Nephron (organoid): ENCODE measurements at regions not wholly inside any gene's neighbourhood (a gene's known extent, or its start where the extent isn't known, plus 50 kb on each side); places are given as distances from the start of the nearest gene placed in this dataset.

Experiments used
- H3K27ac Mint-ChIP-seq, 3 experiments: 2 replicates each; pipeline ENCODE4 v1.8.0; 2020; ENCODE audit warnings: mixed read lengths in 3 of 3, mild to moderate bottlenecking in 2 of 3, moderate library complexity in 1 of 3
- H3K27me3 Mint-ChIP-seq: 2 replicates; pipeline ENCODE4 v1.8.0; 2021; ENCODE audit warnings: low read depth, mild to moderate bottlenecking, moderate library complexity, mixed read lengths
- H3K36me3 Mint-ChIP-seq: 2 replicates; pipeline ENCODE4 v1.8.0; 2020; ENCODE audit warnings: low read depth, mixed read lengths
- H3K4me1 Mint-ChIP-seq: 2 replicates; pipeline ENCODE4 v1.8.0; 2020; ENCODE audit warnings: mixed read lengths
- H3K4me3 Mint-ChIP-seq, 3 experiments: 2 replicates each; pipeline ENCODE4 v1.8.0; 2020; ENCODE audit warnings: mild to moderate bottlenecking in 3 of 3, mixed read lengths in 3 of 3, moderate library complexity in 2 of 3
- H3K9me3 Mint-ChIP-seq: 2 replicates; pipeline ENCODE4 v1.8.0; 2020; ENCODE audit warnings: mixed read lengths
- TF ChIP-seq, protein P1 (sequence below), 3 experiments: fragments of 200-600 bp; sonication (generic); IDR thresholded peaks; one replicate each; pipeline ENCODE4 v1.5.0; 2021; ENCODE audit warnings: antibody characterized with exemption in 3 of 3; ENCODE audit not compliant: unreplicated experiment in 3 of 3

DNA sequence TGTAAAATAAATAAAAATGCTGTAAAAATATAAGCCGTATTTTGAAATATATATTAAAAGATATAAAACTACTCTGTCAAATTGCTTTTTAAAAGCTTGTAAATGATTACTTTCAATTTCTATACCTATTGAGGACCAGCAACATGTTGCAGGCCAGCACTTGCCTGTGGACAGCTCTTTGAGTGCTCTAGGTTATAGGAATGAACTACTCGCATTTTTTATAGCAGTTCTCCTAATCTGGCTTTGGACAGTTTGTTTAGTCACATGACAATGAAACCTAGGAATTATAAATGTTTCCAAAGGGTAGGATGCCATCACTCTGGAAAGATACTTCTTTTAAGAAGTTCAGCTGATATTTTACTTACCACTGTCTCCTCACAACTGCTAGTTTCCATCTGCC, 117.7 kb upstream of the PTPRZ1 start:
- H3K4me1 Mint-ChIP-seq: no peaks in the 10 kb centered on the region
- H3K27me3 Mint-ChIP-seq: no peaks in the 10 kb centered on the region
- H3K9me3 Mint-ChIP-seq: no peaks in the 10 kb centered on the region
- H3K4me3 Mint-ChIP-seq: no peak overlapping the region
- H3K36me3 Mint-ChIP-seq: no peaks in the 10 kb centered on the region
- TF ChIP-seq, protein P1, sequence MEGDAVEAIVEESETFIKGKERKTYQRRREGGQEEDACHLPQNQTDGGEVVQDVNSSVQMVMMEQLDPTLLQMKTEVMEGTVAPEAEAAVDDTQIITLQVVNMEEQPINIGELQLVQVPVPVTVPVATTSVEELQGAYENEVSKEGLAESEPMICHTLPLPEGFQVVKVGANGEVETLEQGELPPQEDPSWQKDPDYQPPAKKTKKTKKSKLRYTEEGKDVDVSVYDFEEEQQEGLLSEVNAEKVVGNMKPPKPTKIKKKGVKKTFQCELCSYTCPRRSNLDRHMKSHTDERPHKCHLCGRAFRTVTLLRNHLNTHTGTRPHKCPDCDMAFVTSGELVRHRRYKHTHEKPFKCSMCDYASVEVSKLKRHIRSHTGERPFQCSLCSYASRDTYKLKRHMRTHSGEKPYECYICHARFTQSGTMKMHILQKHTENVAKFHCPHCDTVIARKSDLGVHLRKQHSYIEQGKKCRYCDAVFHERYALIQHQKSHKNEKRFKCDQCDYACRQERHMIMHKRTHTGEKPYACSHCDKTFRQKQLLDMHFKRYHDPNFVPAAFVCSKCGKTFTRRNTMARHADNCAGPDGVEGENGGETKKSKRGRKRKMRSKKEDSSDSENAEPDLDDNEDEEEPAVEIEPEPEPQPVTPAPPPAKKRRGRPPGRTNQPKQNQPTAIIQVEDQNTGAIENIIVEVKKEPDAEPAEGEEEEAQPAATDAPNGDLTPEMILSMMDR (IDR thresholded peaks at IDR 0.05; ENCODE audit: unreplicated experiment in 3 of 3): no peak
- H3K27ac Mint-ChIP-seq: no peak overlapping the region

DNA sequence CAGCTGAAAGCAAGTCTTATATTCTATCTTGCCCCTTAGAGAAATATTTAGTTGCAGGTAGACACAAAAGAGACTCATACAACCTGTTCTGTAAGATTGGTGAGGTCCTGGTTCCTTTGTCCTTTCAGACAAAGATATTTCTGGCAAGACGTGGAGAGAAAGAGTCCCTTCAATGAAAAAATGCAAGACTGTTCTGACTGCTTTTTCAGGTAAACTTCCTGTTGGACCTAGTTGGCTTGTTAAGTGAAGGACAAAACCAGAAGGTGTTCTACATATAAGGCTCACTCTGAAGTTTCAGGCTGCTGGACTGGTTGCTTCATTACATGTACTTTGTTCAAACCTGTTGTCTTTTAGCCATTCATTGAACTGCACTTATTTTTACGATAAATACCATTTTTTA, 119.0 kb upstream of the PTPRZ1 start:
- no peaks in the 10 kb centered on the region for H3K4me1 Mint-ChIP-seq
- H3K27me3 Mint-ChIP-seq: no peaks in the 10 kb centered on the region
- H3K9me3 Mint-ChIP-seq: no peaks in the 10 kb centered on the region
- TF ChIP-seq, protein P1 (IDR thresholded peaks at IDR 0.05; ENCODE audit: unreplicated experiment in 3 of 3): no peak
- H3K36me3 Mint-ChIP-seq: no peaks in the 10 kb centered on the region
- no peak overlapping the region for H3K4me3 Mint-ChIP-seq
- no peak overlapping the region for H3K27ac Mint-ChIP-seq

DNA sequence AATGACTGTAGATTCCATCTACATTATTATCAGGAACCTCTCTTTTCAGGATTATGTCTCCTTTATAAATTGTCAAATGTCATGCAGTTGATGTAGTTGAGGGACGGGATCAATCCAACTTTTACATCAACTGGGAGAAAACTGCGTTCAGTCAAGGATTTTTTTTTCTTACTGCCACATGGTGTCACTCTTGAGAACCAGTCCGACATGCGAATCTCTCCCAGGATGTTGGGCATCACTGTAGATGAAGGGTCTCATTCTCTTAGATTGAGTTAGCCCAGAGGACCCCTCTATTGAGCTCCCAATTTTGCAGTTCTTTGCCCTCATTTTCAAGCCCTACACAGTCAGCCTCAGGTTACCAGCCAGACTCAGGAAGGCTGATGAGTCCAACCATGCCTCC, 120.3 kb upstream of the PTPRZ1 start:
- Mint-ChIP-seq H3K9me3 (no peaks in the 10 kb centered on the region), H3K4me1 (no peaks in the 10 kb centered on the region), H3K27ac (no peak overlapping the region), H3K4me3 (no peak overlapping the region), H3K27me3 (no peaks in the 10 kb centered on the region), H3K36me3 (no peaks in the 10 kb centered on the region)
- TF ChIP-seq, protein P1 (IDR thresholded peaks at IDR 0.05; ENCODE audit: unreplicated experiment in 3 of 3): peak in 2 of 3 experiments; percentile 26 to 36

DNA sequence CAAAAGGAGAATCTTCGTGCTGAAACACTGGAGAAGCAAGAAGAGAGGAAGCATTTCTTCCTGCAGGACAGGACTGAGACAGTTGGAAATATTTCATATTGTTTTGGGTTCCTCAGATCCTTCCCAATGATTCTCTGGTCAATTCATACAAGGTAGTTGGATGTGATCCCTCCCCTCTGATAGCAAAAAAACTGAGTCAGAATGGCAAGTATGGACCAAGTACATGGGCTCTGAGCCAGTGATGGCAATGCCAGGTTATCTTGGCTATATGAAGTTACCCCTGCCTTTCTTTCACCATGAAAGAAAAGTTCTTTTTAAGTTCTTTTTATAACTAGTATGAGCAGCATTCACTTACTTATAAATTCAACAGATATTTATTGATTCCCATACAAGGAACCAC, 124.4 kb upstream of the PTPRZ1 start:
- Mint-ChIP-seq H3K4me1 (no peaks in the 10 kb centered on the region), H3K27me3 (no peaks in the 10 kb centered on the region), H3K27ac (no peak overlapping the region), H3K4me3 (no peak overlapping the region), H3K9me3 (no peaks in the 10 kb centered on the region), H3K36me3 (no peaks in the 10 kb centered on the region)
- TF ChIP-seq, protein P1 (IDR thresholded peaks at IDR 0.05; ENCODE audit: unreplicated experiment in 3 of 3): no peak

DNA sequence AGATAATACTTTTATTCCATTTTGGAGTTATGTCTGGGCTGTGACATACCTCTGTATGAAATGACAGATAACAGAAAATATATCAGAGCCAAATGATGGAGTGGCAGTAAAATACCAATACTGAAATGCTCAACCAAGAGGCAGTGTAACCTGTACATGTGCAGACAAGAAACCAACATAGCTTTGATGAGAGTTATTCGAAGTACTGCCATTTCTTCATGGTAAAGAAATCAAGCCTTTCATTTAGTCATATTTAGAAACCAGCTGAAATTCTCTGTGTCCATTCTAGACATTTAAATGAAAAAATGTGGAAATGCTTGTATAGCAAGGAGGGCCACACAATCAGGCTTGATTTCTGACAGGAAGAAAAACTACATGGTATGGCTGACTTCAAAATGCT, 127.1 kb upstream of the PTPRZ1 start:
- Mint-ChIP-seq H3K4me1 (no peaks in the 10 kb centered on the region), H3K36me3 (no peaks in the 10 kb centered on the region), H3K27ac (no peak overlapping the region), H3K4me3 (no peak overlapping the region), H3K9me3 (no peaks in the 10 kb centered on the region), H3K27me3 (no peaks in the 10 kb centered on the region)
- TF ChIP-seq, protein P1 (IDR thresholded peaks at IDR 0.05; ENCODE audit: unreplicated experiment in 3 of 3): no peak

DNA sequence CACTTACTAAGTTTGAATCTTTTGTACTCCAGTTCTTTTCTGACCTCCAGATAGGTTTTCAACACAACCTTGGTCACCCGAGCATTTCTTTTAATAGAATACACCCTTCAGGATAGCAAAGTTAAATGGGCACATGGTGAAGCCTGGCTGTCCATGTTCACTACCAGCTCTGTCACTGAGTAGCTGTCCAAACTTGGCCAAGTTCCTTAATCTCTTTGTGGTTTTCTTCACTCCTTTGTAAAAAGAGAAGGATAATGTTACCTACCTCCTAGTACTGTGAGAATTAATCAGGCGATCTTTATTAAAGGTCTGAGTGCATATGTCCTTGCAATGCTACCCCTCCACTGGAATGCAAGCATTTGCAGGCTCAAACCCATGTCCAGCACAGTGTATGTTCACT, 128.1 kb upstream of the PTPRZ1 start:
- no peaks in the 10 kb centered on the region for H3K4me1 Mint-ChIP-seq
- no peaks in the 10 kb centered on the region for H3K27me3 Mint-ChIP-seq
- TF ChIP-seq, protein P1 (IDR thresholded peaks at IDR 0.05; ENCODE audit: unreplicated experiment in 3 of 3): no peak
- H3K9me3 Mint-ChIP-seq: no peaks in the 10 kb centered on the region
- H3K4me3 Mint-ChIP-seq: no peak overlapping the region
- no peak overlapping the region for H3K27ac Mint-ChIP-seq
- H3K36me3 Mint-ChIP-seq: no peaks in the 10 kb centered on the region
